Keratinocyte (primary cell): ENCODE measurements at regions not wholly inside any gene's neighbourhood (a gene's known extent, or its start where the extent isn't known, plus 50 kb on each side); places are given as distances from the start of the nearest gene placed in this dataset.

Experiments
- DNase-seq: peaks from one replicate; pipeline ENCODE4 v3.0.0-alpha.2; 2011; ENCODE audit warnings: low read depth, missing footprints, low spot score
- FAIRE-seq: peaks from 2 replicates; lab custom pipeline; 2011; peaks lifted over from hg19 to GRCh38; lab: Jason Lieb, UNC
- H2AFZ ChIP-seq: 2 replicates; pipeline ENCODE4 v1.6.0; 2012; ENCODE audit warnings: low read length, control low read depth, inconsistent platforms; ENCODE audit not compliant: control insufficient read depth
- H3K27ac ChIP-seq: 2 replicates; pipeline ENCODE4 v1.5.1; 2011; ENCODE audit warnings: low read length; ENCODE audit not compliant: control insufficient read depth, insufficient read depth
- H3K27me3 ChIP-seq: 3 replicates; pipeline ENCODE4 v1.6.0; 2011; ENCODE audit warnings: low read length; ENCODE audit not compliant: control insufficient read depth, insufficient read depth; ENCODE audit errors: extremely low read depth
- H3K36me3 ChIP-seq, 2 experiments: 2 replicates in 1 of 2; 3 replicates in 1 of 2; pipeline ENCODE4 v1.5.1; 2011; ENCODE audit warnings: low read length in 2 of 2, mild to moderate bottlenecking in 1 of 2; ENCODE audit not compliant: control insufficient read depth in 2 of 2, insufficient read depth in 2 of 2; ENCODE audit errors: extremely low read depth in 1 of 2
- H3K4me1 ChIP-seq: 3 replicates; pipeline ENCODE4 v1.5.1; 2011; ENCODE audit warnings: low read length; ENCODE audit not compliant: control insufficient read depth, insufficient read depth; ENCODE audit errors: extremely low read depth
- H3K4me2 ChIP-seq: 3 replicates; pipeline ENCODE4 v1.6.0; 2011; ENCODE audit warnings: low read depth, low read length; ENCODE audit not compliant: control insufficient read depth, insufficient read depth; ENCODE audit errors: extremely low read depth
- H3K4me3 ChIP-seq, 3 experiments: fragments of 200-600 bp in 1 of 3; sonication (generic) in 1 of 3; 2 replicates in 2 of 3; 3 replicates in 1 of 3; pipeline ENCODE4 v1.5.1; 2011 to 2016; ENCODE audit warnings: low read length in 3 of 3, mild to moderate bottlenecking in 3 of 3, control low read depth in 2 of 3, inconsistent platforms in 1 of 3, low read depth in 1 of 3, mixed read lengths in 1 of 3, mixed run types in 1 of 3, moderate library complexity in 1 of 3; ENCODE audit not compliant: control insufficient read depth in 2 of 3, insufficient read depth in 2 of 3; ENCODE audit errors: extremely low read depth in 1 of 3
- H3K79me2 ChIP-seq: 2 replicates; pipeline ENCODE4 v1.6.0; 2012; ENCODE audit warnings: low read length; ENCODE audit not compliant: control insufficient read depth, insufficient read depth
- H3K9ac ChIP-seq: 3 replicates; pipeline ENCODE4 v1.6.0; 2011; ENCODE audit warnings: low read length; ENCODE audit not compliant: control insufficient read depth, insufficient read depth; ENCODE audit errors: extremely low read depth
- H3K9me1 ChIP-seq: 3 replicates; pipeline ENCODE4 v1.6.0; 2011; ENCODE audit warnings: low read length; ENCODE audit not compliant: control insufficient read depth, insufficient read depth; ENCODE audit errors: extremely low read depth
- H3K9me3 ChIP-seq: 2 replicates; pipeline ENCODE4 v1.5.1; 2012; ENCODE audit warnings: low read depth, low read length; ENCODE audit not compliant: control insufficient read depth
- H4K20me1 ChIP-seq: 3 replicates; pipeline ENCODE4 v1.6.0; 2011; ENCODE audit warnings: low read length; ENCODE audit not compliant: control insufficient read depth, insufficient read depth; ENCODE audit errors: extremely low read depth
- EZH2 ChIP-seq: IDR thresholded peaks from one replicate; pipeline ENCODE4 v1.6.1; 2012; ENCODE audit warnings: inconsistent platforms, mild to moderate bottlenecking, low read length, moderate library complexity
- dilution Hi-C: fragments of 300-500 bp; cut with MboI; formaldehyde crosslinking; loops from one replicate; pipeline ENCODE4 v1.7.0; 2020; ENCODE audit warnings: low sequenced_read_pairs; ENCODE audit not compliant: extremely low pct_ligation_motif_present
- TF ChIP-seq, protein P1 (sequence below), 3 experiments: IDR thresholded peaks in 1 of 3; conservative IDR thresholded peaks in 1 of 3; optimal IDR thresholded peaks in 1 of 3; 2 replicates in 2 of 3; 3 replicates in 1 of 3; pipeline versions ENCODE3 to v1.5.1; 2011; ENCODE audit warnings: low read length in 3 of 3, mild to moderate bottlenecking in 3 of 3, moderate library complexity in 2 of 3, control low read depth in 1 of 3, inconsistent platforms in 1 of 3; ENCODE audit not compliant: insufficient read depth in 2 of 3; ENCODE audit errors: extremely low read depth in 1 of 3

DNA sequence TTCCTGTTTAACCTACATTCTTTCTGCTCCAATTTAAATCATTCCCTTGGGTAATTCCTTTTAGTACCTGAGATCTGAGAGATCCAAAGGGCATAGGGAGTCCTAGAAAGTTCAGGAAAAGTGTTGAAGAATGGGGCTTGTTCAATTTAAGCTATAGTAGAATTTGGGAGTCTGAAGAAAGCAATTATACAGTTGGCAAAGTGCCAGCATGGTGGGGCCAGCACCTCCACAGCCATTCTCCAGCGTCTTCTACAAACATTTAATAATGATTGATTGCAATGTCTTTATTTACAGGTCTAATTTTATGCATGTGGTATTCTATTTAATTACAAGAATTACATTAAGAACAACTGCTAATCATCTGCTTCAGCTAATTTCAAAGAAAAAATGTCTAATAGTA, 957.7 kb upstream of the GYPC start:
- no peaks in the 10 kb centered on the region for H4K20me1 ChIP-seq
- no peaks in the 10 kb centered on the region for H3K36me3 ChIP-seq
- no peak overlapping the region for H3K9ac ChIP-seq
- no peaks in the 10 kb centered on the region for H3K9me1 ChIP-seq
- no peak for DNase-seq
- TF ChIP-seq, protein P1, sequence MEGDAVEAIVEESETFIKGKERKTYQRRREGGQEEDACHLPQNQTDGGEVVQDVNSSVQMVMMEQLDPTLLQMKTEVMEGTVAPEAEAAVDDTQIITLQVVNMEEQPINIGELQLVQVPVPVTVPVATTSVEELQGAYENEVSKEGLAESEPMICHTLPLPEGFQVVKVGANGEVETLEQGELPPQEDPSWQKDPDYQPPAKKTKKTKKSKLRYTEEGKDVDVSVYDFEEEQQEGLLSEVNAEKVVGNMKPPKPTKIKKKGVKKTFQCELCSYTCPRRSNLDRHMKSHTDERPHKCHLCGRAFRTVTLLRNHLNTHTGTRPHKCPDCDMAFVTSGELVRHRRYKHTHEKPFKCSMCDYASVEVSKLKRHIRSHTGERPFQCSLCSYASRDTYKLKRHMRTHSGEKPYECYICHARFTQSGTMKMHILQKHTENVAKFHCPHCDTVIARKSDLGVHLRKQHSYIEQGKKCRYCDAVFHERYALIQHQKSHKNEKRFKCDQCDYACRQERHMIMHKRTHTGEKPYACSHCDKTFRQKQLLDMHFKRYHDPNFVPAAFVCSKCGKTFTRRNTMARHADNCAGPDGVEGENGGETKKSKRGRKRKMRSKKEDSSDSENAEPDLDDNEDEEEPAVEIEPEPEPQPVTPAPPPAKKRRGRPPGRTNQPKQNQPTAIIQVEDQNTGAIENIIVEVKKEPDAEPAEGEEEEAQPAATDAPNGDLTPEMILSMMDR (optimal IDR thresholded peaks at IDR 0.05 in 1 of 3, IDR thresholded peaks at IDR 0.05 in 1 of 3, conservative IDR thresholded peaks at IDR 0.05 in 1 of 3; ENCODE audit: extremely low read depth in 1 of 3, insufficient read depth in 2 of 3, low read length in 3 of 3) = no peak
- no peak for TF ChIP-seq EZH2
- FAIRE-seq = no peak
- dilution Hi-C loops = no loop called here
- no peak overlapping the region for H3K4me2 ChIP-seq
- no peaks in the 10 kb centered on the region for H3K9me3 ChIP-seq
- no peaks in the 10 kb centered on the region for H3K4me1 ChIP-seq
- H3K27me3 ChIP-seq = no peaks in the 10 kb centered on the region
- no peak overlapping the region for H3K4me3 ChIP-seq
- no peak overlapping the region for H3K27ac ChIP-seq
- no peaks in the 10 kb centered on the region for H3K79me2 ChIP-seq
- no peak overlapping the region for H2AFZ ChIP-seq

DNA sequence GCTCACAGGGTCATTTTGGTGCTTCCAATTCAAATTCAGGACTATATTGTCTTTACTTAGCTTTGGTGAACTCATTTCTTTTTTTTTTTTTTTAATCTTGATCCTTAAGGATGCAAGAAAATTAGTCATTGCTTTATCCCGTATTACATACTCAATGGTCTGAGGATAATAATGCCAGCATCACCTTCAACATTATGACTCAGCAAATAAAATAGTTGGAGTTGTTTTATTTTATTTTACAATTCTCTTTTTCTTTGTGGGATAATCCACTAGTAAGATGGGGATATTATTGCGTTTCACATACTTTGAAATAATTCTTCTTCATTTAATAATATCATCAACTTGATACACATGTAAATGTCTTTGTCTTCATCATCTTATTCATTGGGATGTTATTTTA, 954.9 kb upstream of the GYPC start:
- no peak overlapping the region for H3K27ac ChIP-seq
- no peak overlapping the region for H3K4me3 ChIP-seq
- no peaks in the 10 kb centered on the region for H4K20me1 ChIP-seq
- no peaks in the 10 kb centered on the region for H3K27me3 ChIP-seq
- H3K36me3 ChIP-seq = no peaks in the 10 kb centered on the region
- no peaks in the 10 kb centered on the region for H3K79me2 ChIP-seq
- DNase-seq (no peak), FAIRE-seq (no peak)
- H3K9me3 ChIP-seq = no peaks in the 10 kb centered on the region
- no peak for TF ChIP-seq EZH2
- TF ChIP-seq, protein P1 (optimal IDR thresholded peaks at IDR 0.05 in 1 of 3, IDR thresholded peaks at IDR 0.05 in 1 of 3, conservative IDR thresholded peaks at IDR 0.05 in 1 of 3; ENCODE audit: extremely low read depth in 1 of 3, insufficient read depth in 2 of 3, low read length in 3 of 3) = no peak
- H3K4me1 ChIP-seq = no peaks in the 10 kb centered on the region
- no peak overlapping the region for H3K9ac ChIP-seq
- H3K4me2 ChIP-seq = no peak overlapping the region
- no peaks in the 10 kb centered on the region for H3K9me1 ChIP-seq
- H2AFZ ChIP-seq = no peak overlapping the region
- dilution Hi-C loops = no loop called here
